ENCODE measurements at regions not wholly inside any gene's neighbourhood (a gene's known extent, or its start where the extent isn't known, plus 50 kb on each side); places are given as distances from the start of the nearest gene placed in this dataset.
A peak's percentile ranks its signal among the peaks of the same experiment; 100 is the strongest.

- no peak for FAIRE-seq
- DNase-seq (ENCODE audit: low spot score in 2 of 2): no peak
Measured at GRCh38 chr12:108021141-108021540, 107.9 kb upstream of the WSCD2 start.

DNA sequence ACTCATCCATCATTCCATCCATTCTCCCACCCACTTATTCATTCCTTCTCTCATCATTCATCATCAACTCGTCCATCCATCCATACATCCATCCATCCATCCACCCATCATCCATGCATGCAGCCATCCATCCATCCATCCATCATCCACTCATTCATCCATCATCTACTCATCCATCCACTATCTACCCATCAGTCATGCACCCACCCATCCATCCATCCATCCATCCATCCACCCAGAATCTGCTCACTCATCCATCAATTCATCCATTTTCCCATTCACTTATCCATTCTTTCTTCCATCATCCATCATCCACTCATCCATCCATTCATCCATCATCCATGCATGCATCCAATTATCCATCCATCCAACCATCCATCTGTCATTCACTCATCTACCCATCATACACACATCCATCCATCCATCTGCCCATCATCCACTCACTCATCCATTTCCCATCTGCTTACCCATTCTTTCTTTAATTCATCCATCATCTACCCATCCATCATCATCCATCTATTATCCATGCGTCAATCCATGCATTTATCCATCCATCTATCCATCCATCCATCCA lies 107.1 kb upstream of the WSCD2 start:
- no peak for FAIRE-seq

GRCh38 chr12:108029051-108029835 lies 99.8 kb upstream of the WSCD2 start:
- DNase-seq (ENCODE audit: low spot score in 2 of 2) (no peak), FAIRE-seq (no peak)

More for the DNA sequence above, 107.1 kb upstream of the WSCD2 start:
- DNase-seq (ENCODE audit: low spot score in 2 of 2): no peak

GRCh38 chr12:108033090-108033489 lies 96.0 kb upstream of the WSCD2 start:
- FAIRE-seq (no peak), DNase-seq (ENCODE audit: low spot score in 2 of 2) (no peak)

DNA sequence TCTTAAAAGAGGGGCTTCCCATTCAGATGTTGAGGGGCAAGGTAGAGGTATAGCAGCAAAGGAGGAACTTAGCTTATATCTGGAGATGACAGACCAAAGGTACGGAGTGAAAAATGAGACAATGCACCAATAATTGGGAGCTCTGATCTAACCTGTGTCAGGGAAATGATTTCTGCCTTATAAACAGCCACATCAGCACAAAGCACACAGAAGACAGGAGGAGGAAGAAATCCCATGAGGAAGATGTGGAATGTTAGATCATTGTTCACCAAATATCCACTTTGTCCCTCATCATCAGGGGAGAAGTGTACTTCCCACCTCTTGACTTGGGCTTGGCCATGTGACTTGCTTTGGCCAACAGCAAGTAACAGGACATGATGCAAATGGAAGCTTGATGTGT lies 93.7 kb upstream of the WSCD2 start:
- FAIRE-seq (no peak), DNase-seq (ENCODE audit: low spot score in 2 of 2) (no peak)

DNA sequence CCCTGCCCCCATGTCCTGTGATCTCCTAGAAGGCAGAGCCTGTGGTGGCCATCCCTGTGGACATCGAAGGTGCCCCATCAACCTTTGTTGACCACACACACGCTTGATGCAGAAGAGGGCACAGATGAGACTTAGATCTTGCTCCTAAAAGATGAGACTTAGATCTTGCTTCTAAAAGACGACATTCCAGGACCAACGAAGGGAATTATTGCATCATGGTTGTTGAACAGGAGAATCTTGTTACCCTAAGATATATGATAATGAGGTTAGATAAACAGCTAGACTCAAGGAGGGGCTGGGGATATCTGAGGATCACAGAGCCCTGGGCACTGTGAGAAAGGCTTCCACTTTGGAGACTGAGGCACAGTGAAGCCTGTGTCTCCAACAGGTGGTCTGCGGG lies 91.1 kb upstream of the WSCD2 start:
- FAIRE-seq (no peak), DNase-seq (ENCODE audit: low spot score in 2 of 2) (no peak)

GRCh38 chr12:108039794-108040193 lies 89.3 kb upstream of the WSCD2 start:
- FAIRE-seq (no peak), DNase-seq (ENCODE audit: low spot score in 2 of 2) (no peak)

DNA sequence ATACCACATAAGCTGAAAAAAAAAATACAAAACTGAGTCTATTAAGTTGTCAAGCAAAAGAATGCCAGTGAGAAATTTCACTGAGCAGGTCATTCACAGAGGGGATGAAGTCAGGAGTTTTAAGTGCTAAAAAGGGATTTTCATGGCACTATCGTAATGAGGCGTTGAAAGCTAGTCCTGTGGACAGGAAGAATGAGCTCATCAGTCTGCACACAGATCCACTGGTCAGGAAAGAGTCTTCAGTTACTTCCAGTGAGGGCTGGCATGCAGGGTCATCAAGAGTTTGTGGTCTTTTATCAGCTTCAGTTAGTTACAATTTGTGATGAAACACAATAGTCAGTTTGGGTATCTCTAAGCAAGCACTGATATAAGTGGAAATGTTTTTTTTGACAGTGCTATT lies 88.1 kb upstream of the WSCD2 start:
- DNase-seq (ENCODE audit: low spot score in 2 of 2) (no peak), FAIRE-seq (no peak)

DNA sequence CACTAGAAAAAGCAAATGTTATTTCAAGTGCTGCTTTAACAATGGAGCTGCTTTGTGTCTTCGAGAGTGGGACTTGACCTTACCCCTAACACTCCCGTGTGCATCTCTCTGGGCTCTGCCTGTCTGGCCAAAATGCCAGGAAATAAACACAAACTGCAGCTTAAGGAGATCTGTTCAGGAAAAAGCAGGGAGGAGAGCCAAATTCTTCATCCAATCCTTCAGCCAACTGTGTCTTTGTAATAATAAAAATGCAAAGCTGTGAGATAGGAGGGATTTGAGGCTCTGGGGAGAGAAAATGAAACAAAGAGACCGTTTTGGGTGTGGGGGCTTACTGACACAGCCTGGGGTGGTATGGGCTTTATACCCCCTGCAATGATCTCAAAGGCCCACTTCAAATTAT lies 85.8 kb upstream of the WSCD2 start:
- DNase-seq (ENCODE audit: low spot score in 2 of 2) (no peak), FAIRE-seq (no peak)

GRCh38 chr12:108043750-108044533 lies 85.1 kb upstream of the WSCD2 start:
- no peak for DNase-seq (ENCODE audit: low spot score in 2 of 2)
- FAIRE-seq: no peak

GRCh38 chr12:108046135-108046534 lies 83.0 kb upstream of the WSCD2 start:
- FAIRE-seq (no peak), DNase-seq (ENCODE audit: low spot score in 2 of 2) (no peak)

DNA sequence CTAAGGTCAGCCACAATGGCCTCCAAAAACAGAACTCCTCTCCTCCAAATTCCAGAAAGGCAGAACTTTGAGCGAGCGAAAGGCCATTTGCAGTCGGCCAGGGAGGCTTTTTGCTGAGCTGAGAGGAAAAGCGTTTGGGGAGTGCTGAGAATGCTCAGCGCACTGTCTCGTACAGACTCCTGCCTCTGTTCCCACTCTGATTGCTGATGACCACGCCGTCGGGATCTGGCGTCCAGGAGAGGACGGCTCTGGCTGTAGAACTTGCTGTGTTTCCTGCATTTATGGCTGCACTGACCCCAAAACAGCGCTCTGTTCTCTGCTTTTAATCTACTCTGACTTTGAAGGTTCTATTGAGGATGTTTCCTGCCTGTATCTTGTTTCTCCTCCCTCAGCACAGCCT lies 82.4 kb upstream of the WSCD2 start:
- FAIRE-seq: no peak

DNA sequence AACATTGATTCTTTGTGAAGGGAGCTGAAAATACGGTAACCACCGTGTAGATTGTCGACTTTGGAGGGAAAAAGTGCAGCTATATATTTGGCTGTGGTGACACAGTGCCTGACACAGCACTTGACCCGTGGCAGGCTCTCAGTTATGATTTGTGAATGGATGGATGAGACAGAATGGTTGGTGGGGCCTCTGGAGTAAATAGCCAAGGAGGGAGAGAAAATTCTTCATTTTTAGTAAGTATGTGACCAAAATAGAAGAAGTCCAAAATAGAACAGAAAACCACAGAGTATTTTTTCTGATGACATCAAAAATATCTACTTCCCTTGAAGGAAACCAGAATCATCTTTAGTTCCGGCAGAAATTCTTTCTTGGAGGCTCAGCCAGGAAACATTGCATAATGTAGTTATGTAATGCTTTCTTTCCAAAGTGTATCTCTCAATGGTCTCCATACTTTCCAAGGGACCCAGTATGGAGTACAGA lies 82.0 kb upstream of the WSCD2 start:
- peak in 1 of 2 donors; percentile 13 for DNase-seq (ENCODE audit: low spot score in 2 of 2)
- FAIRE-seq: no peak

More for the DNA sequence above, 82.4 kb upstream of the WSCD2 start:
- no peak for DNase-seq (ENCODE audit: low spot score in 2 of 2)

GRCh38 chr12:108048686-108049085 lies 80.4 kb upstream of the WSCD2 start:
- DNase-seq (ENCODE audit: low spot score in 2 of 2) (no peak), FAIRE-seq (no peak)

DNA sequence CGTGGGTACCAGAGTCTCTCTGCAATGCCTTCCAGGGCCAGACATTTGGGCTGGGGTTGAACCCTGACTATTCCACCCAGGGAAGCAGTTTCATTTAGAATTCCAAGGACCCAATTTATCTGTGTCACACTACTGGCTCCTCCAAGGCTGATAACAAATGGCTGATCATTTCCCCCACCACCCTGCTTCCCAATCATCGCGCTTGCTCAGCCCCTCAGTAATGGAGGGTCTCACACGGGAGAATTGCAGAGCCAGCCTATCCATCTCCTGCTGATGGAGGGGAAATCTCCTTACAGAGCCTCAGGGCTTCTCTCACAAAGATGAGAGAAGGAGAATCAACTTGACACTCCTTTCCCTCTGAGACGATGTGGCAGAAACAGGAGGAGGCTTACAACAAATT lies 78.4 kb upstream of the WSCD2 start:
- FAIRE-seq: no peak
- no peak for DNase-seq (ENCODE audit: low spot score in 2 of 2)

DNA sequence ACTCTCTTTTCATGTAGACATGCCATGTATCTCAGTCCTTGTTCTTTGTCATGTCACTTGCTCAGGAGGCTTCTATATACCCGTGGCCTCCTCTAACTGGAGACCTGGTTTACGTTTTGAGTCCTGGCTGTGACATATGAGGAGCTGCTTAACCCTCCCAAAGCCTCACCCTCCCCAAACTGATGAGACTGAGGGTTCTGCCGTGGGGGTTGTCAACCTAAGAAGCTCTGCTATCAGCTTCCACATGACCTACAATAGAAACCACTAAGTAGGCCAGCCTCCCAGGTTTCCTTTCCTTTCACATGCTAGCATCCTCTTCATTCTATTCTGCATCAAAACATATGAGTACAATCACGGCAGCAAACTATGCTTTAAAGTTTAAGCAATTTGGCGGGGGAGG lies 76.8 kb upstream of the WSCD2 start:
- FAIRE-seq (no peak), DNase-seq (ENCODE audit: low spot score in 2 of 2) (no peak)

- DNase-seq (ENCODE audit: low spot score in 2 of 2) (no peak), FAIRE-seq (no peak)
Measured at GRCh38 chr12:108053512-108053911, 75.6 kb upstream of the WSCD2 start.

- FAIRE-seq: no peak
- no peak for DNase-seq (ENCODE audit: low spot score in 2 of 2)
Measured at GRCh38 chr12:108054496-108054895, 74.6 kb upstream of the WSCD2 start.

DNA sequence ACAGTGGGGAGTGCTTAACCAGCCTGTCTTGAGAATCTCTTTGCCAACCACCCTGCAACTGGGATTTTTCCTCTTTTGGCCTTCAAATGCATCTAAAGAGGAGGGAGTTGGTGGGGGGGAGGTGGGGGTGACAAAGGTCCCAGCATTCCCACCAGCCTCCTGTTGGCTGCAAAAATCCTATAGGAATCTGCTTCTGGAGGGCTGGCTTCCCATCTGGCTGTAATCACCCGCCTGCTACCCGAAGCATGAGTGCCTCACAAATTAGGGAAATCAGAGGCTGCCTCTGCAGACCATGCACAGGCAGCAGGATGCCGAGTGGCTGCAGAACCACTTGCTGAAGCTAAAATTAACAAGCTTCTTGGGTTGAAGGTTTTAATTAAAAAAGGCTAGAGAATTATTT lies 73.9 kb upstream of the WSCD2 start:
- DNase-seq (ENCODE audit: low spot score in 2 of 2): no peak

DNA sequence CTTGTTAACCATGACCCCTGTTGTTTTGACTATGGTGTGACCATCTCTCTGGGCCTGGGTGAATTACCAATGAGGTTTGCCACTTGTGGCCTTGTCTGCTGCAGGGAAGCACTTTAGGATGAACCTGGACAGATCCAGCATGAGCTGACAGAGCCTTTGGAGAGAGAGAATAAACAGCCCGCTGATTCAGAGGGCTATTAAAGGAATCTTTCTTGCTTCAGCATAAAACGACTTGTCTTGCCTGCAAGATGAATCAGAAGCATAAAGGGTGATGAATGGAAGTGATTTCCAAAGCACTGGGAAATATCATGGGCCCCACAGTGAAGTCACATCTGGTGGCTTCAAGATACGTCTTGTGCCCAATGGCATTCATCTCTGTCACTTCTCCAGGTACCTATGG lies 69.0 kb upstream of the WSCD2 start:
- no peak for FAIRE-seq
- DNase-seq (ENCODE audit: low spot score in 2 of 2): no peak

More for the DNA sequence above, 73.9 kb upstream of the WSCD2 start:
- no peak for FAIRE-seq

GRCh38 chr12:108060903-108061302 lies 68.2 kb upstream of the WSCD2 start:
- FAIRE-seq (no peak), DNase-seq (ENCODE audit: low spot score in 2 of 2) (no peak)

Data from frontal cortex (tissue), 3 donors.